GM19395 (cell line): ENCODE measurements at regions not wholly inside any gene's neighbourhood (a gene's known extent, or its start where the extent isn't known, plus 50 kb on each side); places are given as distances from the start of the nearest gene placed in this dataset.

Experiments used
- ATAC-seq: cut with Tn5 transposase; IDR thresholded peaks from one replicate; pipeline ENCODE4 v1.9.1; 2021; ENCODE audit warnings: mild to moderate bottlenecking, moderate library complexity; ENCODE audit not compliant: unreplicated experiment

GRCh38 chr12:123042833-123043232 is 62.4 kb downstream of the ARL6IP4 start:
- no peak for ATAC-seq

- no peak for ATAC-seq
Measured at GRCh38 chr12:123041811-123042655, 61.6 kb downstream of the ARL6IP4 start.

GRCh38 chr12:123041042-123041531 is 60.6 kb downstream of the ARL6IP4 start:
- ATAC-seq, result no peak

- no peak for ATAC-seq
Measured at GRCh38 chr12:123040106-123040505, 59.6 kb downstream of the ARL6IP4 start.

- ATAC-seq, result no peak
Measured at GRCh38 chr12:123038966-123039365, 58.5 kb downstream of the ARL6IP4 start.

GRCh38 chr12:123038486-123038885 is 58.0 kb downstream of the ARL6IP4 start:
- ATAC-seq, result no peak

GRCh38 chr12:123037791-123038190 is 57.3 kb downstream of the ARL6IP4 start:
- no peak for ATAC-seq

- no peak for ATAC-seq
Measured at GRCh38 chr12:123036466-123037285, 56.2 kb downstream of the ARL6IP4 start.

GRCh38 chr12:123035841-123036240 is 55.4 kb downstream of the ARL6IP4 start:
- no peak for ATAC-seq

GRCh38 chr12:123034865-123035264 is 54.4 kb downstream of the ARL6IP4 start:
- no peak for ATAC-seq

GRCh38 chr12:123034022-123034541 is 53.6 kb downstream of the ARL6IP4 start:
- ATAC-seq, result no peak

- ATAC-seq, result no peak
Measured at GRCh38 chr12:123033392-123034021, 53.0 kb downstream of the ARL6IP4 start.

- ATAC-seq, result no peak
Measured at GRCh38 chr12:123032736-123033391, 52.4 kb downstream of the ARL6IP4 start.
